ENCODE measurements at regions not wholly inside any gene's neighbourhood (a gene's known extent, or its start where the extent isn't known, plus 50 kb on each side); places are given as distances from the start of the nearest gene placed in this dataset.

DNA sequence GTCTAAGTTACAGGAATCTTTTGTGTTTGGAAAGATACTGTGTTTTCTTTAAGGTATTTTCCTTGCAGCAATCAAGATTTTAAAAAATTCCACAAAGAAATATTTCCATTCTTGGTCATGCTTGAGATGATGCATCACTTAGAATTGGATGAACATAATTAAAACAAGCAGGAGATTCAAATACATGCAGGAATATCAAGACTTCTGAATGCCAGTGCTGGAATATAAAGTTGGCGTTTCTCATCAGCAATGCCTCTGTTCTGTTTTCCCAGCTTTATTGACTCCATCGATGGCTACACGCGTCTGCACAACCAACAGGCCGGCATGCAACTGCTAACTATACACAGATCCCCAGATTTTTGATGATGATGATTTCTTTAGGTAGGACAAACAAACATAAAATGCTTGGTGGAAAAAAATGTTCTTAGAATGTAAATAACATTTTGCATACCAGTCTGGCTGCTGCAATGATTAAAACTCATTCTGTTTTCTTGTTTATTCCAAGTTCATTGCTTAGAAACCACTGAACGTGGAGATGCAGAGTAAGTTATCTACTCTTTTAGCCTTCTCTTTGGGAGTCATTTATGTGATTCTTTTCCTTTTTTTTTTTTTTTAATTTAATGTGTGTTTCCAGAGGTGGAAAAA, 91.3 kb upstream of the FAM171A1 start:
- FAIRE-seq: no peak

DNA sequence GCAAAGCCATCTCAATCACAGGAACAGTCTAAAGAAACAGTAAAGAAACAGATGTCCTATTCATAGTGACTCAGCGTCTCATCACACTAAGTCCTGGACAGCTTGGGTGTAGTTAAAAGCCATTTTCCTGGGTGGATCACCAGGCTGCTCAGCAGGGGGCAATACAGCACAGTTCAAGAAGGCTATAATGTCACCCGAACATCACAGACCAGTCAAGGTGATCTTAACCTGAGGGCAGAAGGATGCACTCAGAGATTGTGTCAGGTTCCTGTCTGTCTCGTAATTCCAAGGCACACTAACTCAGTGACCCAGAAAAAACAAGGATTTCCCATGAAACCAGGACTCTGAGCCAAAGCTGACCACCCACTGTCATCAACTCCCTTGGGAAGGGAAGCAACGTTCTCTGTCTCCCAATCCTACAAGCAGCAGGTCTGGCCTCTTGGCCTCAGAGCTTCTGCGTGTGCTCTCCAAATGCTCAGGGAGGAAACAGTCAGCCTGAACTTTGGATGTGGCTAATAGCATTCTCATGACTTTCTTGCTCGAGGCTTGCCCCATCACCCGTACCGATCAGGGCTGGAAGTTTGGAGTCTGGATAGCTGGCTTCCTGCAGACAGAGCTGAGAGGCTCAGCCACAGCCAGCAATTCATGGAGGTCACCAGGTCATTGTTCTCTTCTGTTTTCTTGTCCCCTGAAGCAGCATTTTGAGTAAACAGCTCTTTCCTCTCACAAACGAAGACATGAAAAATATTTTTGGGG, 90.4 kb upstream of the FAM171A1 start:
- FAIRE-seq: no peak

GRCh38 chr10:15460661-15461060, 89.6 kb upstream of the FAM171A1 start:
- FAIRE-seq: no peak

GRCh38 chr10:15459218-15459617, 88.1 kb upstream of the FAM171A1 start:
- no peak for FAIRE-seq

DNA sequence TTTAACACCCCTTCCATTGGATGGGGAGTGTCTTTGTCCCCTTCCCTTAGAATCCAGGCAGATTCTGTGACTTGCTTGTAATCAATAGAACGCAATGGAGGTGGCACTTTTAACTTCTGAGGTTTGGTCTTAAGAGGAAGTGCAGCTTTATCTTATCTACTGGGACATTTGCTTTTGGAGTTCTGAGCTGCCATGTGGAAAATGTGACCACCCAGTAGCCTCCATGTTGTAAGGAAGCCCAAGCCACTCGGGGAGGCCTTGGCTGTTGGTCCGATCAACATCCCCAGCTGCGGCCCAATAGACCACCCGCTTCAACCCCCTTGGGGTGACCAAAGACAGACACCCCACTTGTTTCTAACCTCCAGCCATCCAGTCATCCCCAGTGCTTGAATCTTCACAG, 86.3 kb upstream of the FAM171A1 start:
- FAIRE-seq: no peak

- no peak for FAIRE-seq
Measured at GRCh38 chr10:15455456-15455855, 84.4 kb upstream of the FAM171A1 start.

DNA sequence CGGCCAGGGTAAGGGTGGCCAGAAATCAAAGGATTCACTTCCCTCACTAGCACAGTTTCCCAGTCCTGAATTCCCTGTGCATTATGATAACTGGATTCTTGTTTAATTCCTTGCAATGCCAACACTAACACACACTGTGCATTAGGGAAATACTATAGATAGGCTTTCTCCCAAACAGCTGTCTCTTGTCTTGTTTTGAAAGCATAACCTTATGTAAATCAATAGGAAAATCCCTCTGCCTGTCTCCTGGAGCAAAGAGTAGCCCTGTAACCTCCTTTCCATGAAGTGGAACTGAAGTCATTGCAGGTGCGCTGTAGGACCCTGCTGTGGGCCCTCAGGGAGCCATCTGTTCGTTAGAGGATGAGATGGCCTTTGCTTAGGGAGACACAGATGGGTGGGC, 82.8 kb upstream of the FAM171A1 start:
- no peak for FAIRE-seq

GRCh38 chr10:15453457-15453856, 82.4 kb upstream of the FAM171A1 start:
- FAIRE-seq: no peak

DNA sequence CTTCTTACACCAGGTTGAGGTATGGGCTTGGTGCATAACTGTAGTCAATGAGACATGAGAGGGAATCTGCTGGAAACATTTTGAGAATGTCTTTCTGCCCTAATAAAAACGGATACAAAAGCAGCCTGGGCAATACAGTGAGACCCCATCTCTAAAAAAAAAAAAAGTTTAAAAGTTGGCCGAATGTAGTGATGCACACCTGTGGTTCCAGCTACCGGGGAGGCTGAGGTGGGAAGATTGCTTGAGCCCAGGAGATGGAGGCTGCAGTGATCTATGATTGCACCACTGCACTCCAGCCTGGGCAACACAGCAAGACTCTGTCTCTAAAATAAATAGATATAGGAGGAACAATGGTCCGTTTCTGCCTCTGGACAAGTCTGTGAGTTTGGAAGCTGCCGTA, 81.5 kb upstream of the FAM171A1 start:
- no peak for FAIRE-seq

- FAIRE-seq: no peak
Measured at GRCh38 chr10:15451137-15452094, 80.3 kb upstream of the FAM171A1 start.

DNA sequence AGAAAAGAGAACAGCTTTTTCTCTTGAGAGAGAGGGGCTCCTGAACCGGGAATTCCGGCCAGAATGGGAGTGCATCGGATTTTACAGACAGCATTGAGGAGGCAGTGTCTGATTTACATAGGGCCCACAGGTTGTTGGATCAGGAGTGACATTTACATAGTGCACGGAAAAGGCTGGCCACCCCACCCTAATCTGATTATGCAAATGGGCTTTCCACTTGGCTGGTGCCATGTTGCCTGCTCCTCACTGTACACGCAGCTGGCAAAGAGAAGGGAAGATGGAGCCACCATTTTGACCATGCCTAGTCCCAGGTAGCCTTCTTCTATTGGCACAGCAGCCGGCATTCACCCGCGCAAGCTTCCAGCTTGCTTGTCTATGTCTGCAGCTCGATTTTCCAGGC, 77.5 kb upstream of the FAM171A1 start:
- FAIRE-seq: no peak

GRCh38 chr10:15445006-15445390, 73.9 kb upstream of the FAM171A1 start:
- FAIRE-seq: no peak

DNA sequence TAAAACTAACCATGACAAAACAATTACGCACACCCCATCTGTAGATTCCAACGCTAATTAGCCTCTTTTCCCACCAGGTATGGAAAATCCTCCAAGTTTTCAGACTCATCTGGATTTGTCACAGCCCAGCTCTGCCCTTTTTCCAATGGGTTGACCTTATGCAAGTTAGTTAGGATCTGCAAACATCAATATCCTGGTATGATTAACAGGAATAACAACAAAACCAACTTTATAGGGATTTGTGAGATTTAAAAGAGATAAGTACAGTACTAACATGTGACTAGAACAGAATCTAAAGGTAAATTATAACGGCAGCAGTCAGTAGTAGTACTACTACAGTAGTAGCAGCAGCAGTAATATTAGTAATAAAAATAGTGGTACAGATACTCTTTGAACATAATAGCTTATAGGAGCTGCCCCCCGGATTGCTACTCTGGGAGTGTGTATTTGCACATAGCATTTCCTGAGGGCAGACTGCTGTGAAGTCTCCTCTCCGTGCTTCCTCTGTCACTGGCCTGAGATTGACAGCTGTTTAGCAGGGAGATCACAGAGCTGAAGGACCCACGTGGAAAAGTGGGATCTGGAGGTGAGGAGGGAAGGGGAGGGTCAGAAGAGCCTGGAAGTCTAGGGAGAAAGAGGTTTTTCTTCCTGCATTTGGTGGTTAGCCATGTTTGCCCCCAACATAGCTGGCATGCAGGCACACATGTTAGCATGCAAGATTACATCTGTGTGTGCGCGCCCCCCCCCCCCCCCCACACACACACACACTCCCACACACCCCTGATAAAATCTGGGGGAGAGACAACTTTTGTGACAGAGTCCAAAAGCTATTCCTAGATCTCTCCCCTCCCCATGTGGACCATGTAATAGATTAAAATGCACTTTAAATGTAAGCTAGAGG, 73.3 kb upstream of the FAM171A1 start:
- no peak for FAIRE-seq

GRCh38 chr10:15442056-15442455, 71.0 kb upstream of the FAM171A1 start:
- no peak for FAIRE-seq

- no peak for FAIRE-seq
Measured at GRCh38 chr10:15440204-15440711, 69.2 kb upstream of the FAM171A1 start.

DNA sequence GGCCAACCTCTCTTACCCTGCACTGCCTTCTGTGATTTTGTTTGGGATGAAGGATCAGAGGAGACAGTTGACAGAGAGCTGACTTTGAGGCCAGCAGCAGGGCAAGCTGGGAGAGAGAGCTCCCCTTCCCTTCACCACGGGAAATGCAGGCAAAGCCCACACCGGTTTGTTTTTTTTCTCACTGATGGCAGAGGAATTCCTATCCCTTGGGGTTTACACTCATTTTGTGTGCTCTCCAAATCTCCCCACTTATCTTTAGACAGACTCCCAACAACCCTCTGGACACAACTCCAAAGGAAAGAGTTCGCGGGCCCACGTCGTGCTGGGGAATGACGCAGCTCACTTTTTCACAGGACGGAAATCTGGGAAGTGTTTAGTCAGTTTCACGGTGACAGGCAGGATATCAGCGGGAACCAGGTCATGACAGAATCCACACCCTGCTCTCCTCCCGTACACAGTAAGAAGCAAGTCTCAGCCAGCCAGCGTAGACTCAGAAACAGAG, 68.3 kb upstream of the FAM171A1 start:
- no peak for FAIRE-seq

- FAIRE-seq: no peak
Measured at GRCh38 chr10:15436696-15437095, 65.6 kb upstream of the FAM171A1 start.

GRCh38 chr10:15433850-15434537, 62.9 kb upstream of the FAM171A1 start:
- FAIRE-seq: peak; percentile 86

GRCh38 chr10:15432266-15432665, 61.2 kb upstream of the FAM171A1 start:
- no peak for FAIRE-seq

DNA sequence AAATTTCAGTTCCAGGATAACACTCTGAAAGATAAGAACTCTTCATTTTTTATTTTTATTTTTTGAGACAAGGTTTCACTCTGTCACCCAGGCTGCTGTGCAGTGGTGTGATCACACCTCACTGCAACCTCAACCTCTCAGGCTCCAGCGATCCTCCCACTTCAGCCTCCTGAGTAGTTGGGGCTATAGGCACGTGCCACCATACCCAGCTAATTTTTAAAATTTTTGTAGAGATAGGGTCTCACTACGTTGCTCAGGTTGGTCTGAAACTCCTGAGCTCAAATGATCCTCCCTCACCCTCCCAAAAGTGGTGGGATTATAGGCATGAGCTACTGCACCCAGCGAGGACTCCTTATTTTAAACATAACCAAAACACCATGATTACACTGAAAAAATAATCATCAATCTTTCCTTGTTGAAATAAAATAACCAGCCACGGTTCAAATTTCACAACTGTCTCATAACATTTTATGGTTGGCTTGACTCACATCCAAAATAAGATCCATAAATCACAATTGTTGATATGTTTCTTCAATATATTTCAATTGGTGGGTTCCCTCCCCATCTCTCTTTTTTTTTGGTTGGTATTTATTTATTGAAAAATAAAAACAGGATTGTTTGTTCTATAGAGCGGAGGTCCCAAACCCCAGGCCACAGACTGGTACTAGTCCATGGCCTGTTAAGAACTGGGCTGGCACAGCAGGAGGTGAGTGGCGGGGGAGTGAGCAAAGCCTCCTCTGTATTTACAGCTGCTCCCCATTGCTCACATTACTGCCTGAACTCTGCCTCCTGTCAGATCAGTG, 60.1 kb upstream of the FAM171A1 start:
- no peak for FAIRE-seq

GRCh38 chr10:15428681-15429080, 57.6 kb upstream of the FAM171A1 start:
- no peak for FAIRE-seq
